GM10248 (cell line): ENCODE measurements at regions not wholly inside any gene's neighbourhood (a gene's known extent, or its start where the extent isn't known, plus 50 kb on each side); places are given as distances from the start of the nearest gene placed in this dataset.

ENCODE experiments used
- CTCF ChIA-PET: fragments of 300-600 bp; sonication (Branson Sonifier 250); formaldehyde crosslinking; extraction: SDS; loops from one replicate; lab custom pipeline; 2021; ENCODE audit warnings: antibody characterized with exemption; lab: Yijun Ruan, JAX
- POLR2A ChIA-PET: fragments of 350-650 bp; sonication (Branson Sonifier 250); formaldehyde crosslinking; extraction: SDS; loops from one replicate; lab custom pipeline; 2020; ENCODE audit warnings: antibody characterized with exemption; lab: Yijun Ruan, JAX
- DNase-seq: peaks from one replicate; pipeline ENCODE4 v3.0.0; 2012; ENCODE audit errors: extremely low spot score
- TF ChIP-seq, protein P1 (sequence below): IDR thresholded peaks from 2 replicates; pipeline ENCODE4 v1.5.1; 2012; ENCODE audit warnings: mild to moderate bottlenecking, low read depth; ENCODE audit errors: extremely low read depth, missing control alignments, control extremely low read depth

- ChIA-PET CTCF (interaction anchor here (1.8 to 2.4 kb wide), 3 partner anchors 11 to 49 kb away, joined by 5 to 8 read pairs (median 5); no protein-coding TSS in a partner anchor), POLR2A (no interaction called here)
- TF ChIP-seq, protein P1, sequence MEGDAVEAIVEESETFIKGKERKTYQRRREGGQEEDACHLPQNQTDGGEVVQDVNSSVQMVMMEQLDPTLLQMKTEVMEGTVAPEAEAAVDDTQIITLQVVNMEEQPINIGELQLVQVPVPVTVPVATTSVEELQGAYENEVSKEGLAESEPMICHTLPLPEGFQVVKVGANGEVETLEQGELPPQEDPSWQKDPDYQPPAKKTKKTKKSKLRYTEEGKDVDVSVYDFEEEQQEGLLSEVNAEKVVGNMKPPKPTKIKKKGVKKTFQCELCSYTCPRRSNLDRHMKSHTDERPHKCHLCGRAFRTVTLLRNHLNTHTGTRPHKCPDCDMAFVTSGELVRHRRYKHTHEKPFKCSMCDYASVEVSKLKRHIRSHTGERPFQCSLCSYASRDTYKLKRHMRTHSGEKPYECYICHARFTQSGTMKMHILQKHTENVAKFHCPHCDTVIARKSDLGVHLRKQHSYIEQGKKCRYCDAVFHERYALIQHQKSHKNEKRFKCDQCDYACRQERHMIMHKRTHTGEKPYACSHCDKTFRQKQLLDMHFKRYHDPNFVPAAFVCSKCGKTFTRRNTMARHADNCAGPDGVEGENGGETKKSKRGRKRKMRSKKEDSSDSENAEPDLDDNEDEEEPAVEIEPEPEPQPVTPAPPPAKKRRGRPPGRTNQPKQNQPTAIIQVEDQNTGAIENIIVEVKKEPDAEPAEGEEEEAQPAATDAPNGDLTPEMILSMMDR = no peak
- no peak for DNase-seq
Measured at GRCh38 chr1:235918465-235918864, 51.8 kb upstream of the LYST start.

DNA sequence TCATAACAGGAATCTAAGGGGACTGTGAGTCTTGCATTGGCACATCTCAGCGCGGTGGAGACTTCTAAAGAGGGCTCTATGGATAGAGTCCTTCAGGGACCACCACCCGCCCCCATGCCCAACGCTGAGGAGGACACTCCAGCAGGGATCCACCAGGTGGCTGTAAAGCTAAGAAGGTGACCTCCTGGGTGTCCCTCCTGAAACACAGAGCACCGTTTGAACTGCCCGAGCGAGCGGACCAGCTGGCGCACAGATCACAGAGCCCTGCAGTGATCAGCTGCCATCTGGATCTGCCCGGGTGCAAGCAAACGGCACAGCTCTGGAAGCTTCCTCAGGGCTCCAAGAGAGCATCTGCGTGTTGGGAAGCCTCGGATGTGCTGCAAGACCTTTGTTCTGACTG, 51.3 kb upstream of the LYST start:
- ChIA-PET POLR2A (no interaction called here), CTCF (interaction anchor here (0.8 to 2.4 kb wide), 10 partner anchors 11 to 75 kb away, joined by 3 to 11 read pairs (median 5); no protein-coding TSS in a partner anchor)
- TF ChIP-seq, protein P1 = no peak
- no peak for DNase-seq

DNA sequence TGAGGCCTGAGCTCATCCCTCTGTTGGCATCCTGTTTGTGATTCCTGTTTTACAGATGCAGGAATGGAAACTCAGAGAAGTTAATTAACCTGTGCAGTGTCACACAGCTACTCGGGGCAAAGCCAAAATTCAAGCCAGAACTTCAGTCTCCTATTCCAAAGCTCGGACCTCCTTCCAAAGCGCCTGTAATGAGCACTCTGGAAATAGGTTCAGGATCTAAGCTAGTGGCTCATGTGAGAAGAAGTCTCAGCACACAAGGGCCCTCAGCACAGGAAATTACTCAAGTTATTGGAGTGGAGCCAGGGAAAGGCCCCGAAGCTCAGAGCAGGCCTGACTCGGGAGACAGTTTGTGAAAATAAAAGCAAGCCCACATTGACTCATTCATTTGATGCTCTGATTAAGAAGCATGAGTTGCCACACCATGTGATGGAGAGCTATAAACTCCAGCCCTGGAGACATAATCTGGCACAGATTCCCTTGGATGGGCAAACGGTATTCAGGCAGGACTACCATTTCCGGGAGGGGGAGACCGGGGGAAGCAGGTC, 50.6 kb upstream of the LYST start:
- ChIA-PET CTCF (interaction anchor here (0.7 to 2.4 kb wide), 13 partner anchors 12 to 124 kb away, joined by 3 to 11 read pairs (median 4); no protein-coding TSS in a partner anchor), POLR2A (no interaction called here)
- DNase-seq = peak; percentile 70
- TF ChIP-seq, protein P1 = no peak
